Stomach smooth muscle (tissue), 2 donors: ENCODE measurements at regions not wholly inside any gene's neighbourhood (a gene's known extent, or its start where the extent isn't known, plus 50 kb on each side); places are given as distances from the start of the nearest gene placed in this dataset.
"Not testable (repeated sequence)": the region's sequence is repeated elsewhere in the genome, so short reads cannot be mapped to it uniquely, and the experiment has no call there.

Source experiments
- H3K27ac ChIP-seq: one replicate; pipeline ENCODE4 v1.7.0; 2013; ENCODE audit warnings: mild to moderate bottlenecking, low read length, inconsistent platforms
- H3K27me3 ChIP-seq, 2 donors: one replicate each; pipeline ENCODE4 v1.7.0; 2013; ENCODE audit warnings: low read length in 2 of 2; ENCODE audit not compliant: insufficient read depth in 2 of 2, control insufficient read depth in 1 of 2
- H3K36me3 ChIP-seq, 2 donors: one replicate each; pipeline ENCODE4 v1.7.0; 2013; ENCODE audit warnings: low read length in 2 of 2; ENCODE audit not compliant: control insufficient read depth in 2 of 2, insufficient read depth in 2 of 2
- H3K4me1 ChIP-seq: one replicate; pipeline ENCODE4 v1.7.0; 2013; ENCODE audit warnings: low read length; ENCODE audit not compliant: control insufficient read depth, insufficient read depth
- H3K4me3 ChIP-seq, 2 donors: one replicate each; pipeline ENCODE4 v1.7.0; 2013; ENCODE audit warnings: low read length in 2 of 2
- H3K9ac ChIP-seq, 2 donors: one replicate each; pipeline ENCODE4 v1.7.0; 2013; ENCODE audit warnings: low read length in 2 of 2, mild to moderate bottlenecking in 1 of 2
- H3K9me3 ChIP-seq, 2 donors: one replicate each; pipeline ENCODE4 v1.7.0; 2013; ENCODE audit warnings: low read length in 2 of 2; ENCODE audit not compliant: control insufficient read depth in 2 of 2
- donor health status: healthy.
- donor health status: Pancreatic carcinoma.

DNA sequence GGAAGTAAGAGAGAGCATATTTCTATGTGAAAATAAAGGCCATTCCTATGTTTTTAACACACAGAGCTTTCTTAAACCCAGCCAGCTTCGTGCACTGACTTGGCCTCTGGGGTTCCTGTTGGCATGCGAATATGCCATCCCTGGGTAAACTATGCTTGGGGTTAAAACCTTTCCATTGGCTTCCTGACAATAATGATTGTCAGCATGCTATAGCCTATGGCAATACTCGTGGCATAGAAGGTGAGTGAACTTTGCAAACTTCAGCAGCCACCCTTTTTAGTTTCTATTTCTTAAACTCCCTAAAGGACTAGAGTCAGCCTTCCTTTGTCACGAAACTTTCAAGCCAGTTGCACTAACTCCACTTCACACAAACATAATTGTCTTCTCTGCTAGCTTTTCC, 148.4 kb upstream of the RGS6 start:
- no peak overlapping the region for H3K9ac ChIP-seq
- no peak overlapping the region for H3K27ac ChIP-seq
- H3K9me3 ChIP-seq, result no peaks in the 10 kb centered on the region
- H3K4me1 ChIP-seq, result no peaks in the 10 kb centered on the region
- H3K36me3 ChIP-seq, result no peaks in the 10 kb centered on the region
- no peaks in the 10 kb centered on the region for H3K27me3 ChIP-seq
- H3K4me3 ChIP-seq, result no peak overlapping the region

DNA sequence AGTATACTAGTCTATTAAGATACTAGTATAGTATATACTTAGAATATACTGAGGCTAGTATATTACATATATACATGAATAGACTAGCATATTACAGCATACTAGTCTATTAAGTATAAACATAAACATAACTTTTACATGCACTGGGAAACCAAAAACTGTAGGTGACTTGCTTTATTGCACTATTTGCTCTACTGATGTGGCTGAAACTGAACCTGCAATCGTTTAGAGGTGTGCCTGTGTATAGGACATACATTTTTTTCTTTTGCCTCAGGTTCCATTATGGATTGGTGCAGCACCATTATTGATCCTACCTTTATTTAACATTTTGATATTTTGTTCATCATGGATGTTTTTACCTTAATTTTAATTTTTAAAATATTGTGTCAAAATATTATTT, 143.2 kb upstream of the RGS6 start:
- H3K27ac ChIP-seq, result no peak overlapping the region
- no peaks in the 10 kb centered on the region for H3K36me3 ChIP-seq
- H3K27me3 ChIP-seq, result no peaks in the 10 kb centered on the region
- no peak overlapping the region for H3K9ac ChIP-seq
- no peaks in the 10 kb centered on the region for H3K9me3 ChIP-seq
- H3K4me1 ChIP-seq, result no peaks in the 10 kb centered on the region
- H3K4me3 ChIP-seq, result no peak overlapping the region

GRCh38 chr14:71799841-71800240, 132.4 kb upstream of the RGS6 start:
- no peaks in the 10 kb centered on the region for H3K4me1 ChIP-seq
- no peak overlapping the region for H3K27ac ChIP-seq

GRCh38 chr14:71800878-71801277, 131.4 kb upstream of the RGS6 start:
- no peak overlapping the region for H3K27ac ChIP-seq
- H3K36me3 ChIP-seq, result no peaks in the 10 kb centered on the region
- no peak overlapping the region for H3K4me3 ChIP-seq
- H3K9me3 ChIP-seq, result no peaks in the 10 kb centered on the region
- no peaks in the 10 kb centered on the region for H3K27me3 ChIP-seq
- no peak overlapping the region for H3K9ac ChIP-seq
- H3K4me1 ChIP-seq, result no peaks in the 10 kb centered on the region

More at GRCh38 chr14:71799841-71800240, 132.4 kb upstream of the RGS6 start:
- H3K27me3 ChIP-seq, result no peaks in the 10 kb centered on the region
- H3K9ac ChIP-seq, result no peak overlapping the region
- H3K4me3 ChIP-seq, result no peak overlapping the region
- no peaks in the 10 kb centered on the region for H3K36me3 ChIP-seq
- no peaks in the 10 kb centered on the region for H3K9me3 ChIP-seq

DNA sequence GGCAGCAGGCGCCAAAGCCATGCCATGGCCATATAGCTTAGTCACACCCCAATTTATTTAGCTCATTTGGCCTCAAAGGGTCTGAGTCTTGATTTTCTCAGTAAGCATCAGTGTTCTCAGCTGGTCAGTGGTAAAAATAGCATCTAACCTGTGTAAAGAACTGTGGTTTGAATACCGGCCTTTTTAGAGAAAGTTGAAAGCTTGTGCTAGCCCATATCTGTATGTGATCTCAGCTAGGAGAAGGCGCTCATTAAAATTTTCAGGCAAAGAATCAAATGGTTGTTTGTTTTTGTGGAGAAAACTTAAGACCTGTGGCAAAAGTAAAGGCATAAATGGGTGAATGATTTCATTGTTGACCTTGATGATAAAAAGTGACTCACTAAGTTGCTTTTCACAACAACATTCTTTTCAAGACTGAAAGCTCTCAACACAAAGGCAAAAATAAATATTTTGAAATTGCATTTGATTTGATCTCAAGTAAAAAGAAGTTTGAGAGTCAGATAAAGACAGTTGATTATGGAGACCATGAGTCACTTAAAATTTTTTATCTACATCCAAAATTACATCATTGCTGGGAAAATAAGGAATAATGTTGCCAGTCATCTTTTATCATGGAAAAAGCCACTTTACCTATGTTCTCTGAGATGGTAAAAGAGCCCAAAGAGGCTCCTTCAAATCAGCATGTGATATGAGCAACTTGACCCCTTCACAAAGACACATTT, 128.5 kb upstream of the RGS6 start:
- Histone ChIP-seq H3K27ac (no peak overlapping the region), H3K4me1 (no peaks in the 10 kb centered on the region), H3K9ac (no peak overlapping the region), H3K4me3 (no peak overlapping the region), H3K36me3 (no peaks in the 10 kb centered on the region), H3K27me3 (no peaks in the 10 kb centered on the region), H3K9me3 (no peaks in the 10 kb centered on the region)

DNA sequence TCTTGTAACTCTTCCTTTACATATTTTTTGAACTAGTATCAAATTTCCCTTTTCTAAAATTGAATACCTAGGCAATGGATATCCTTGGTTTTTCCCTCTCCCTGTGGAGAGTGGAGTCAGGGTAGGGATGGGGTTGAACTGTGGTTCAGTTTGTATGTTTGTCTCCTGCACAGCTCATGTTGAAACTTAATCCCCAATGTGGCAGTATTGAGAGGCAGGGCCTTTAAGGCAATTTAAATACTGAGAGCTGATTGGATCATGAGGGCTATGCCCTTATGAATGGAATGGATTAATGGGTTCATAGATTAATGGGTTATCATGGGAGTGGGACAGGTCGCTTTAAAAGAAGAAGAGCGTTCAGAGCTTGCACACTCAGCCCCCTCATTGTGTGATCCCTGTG, 127.2 kb upstream of the RGS6 start:
- no peak overlapping the region for H3K27ac ChIP-seq
- H3K9ac ChIP-seq, result no peak overlapping the region
- H3K4me1 ChIP-seq, result no peaks in the 10 kb centered on the region
- no peaks in the 10 kb centered on the region for H3K27me3 ChIP-seq
- H3K9me3 ChIP-seq, result no peaks in the 10 kb centered on the region
- H3K36me3 ChIP-seq, result no peaks in the 10 kb centered on the region
- no peak overlapping the region for H3K4me3 ChIP-seq

GRCh38 chr14:71807049-71807448, 125.2 kb upstream of the RGS6 start:
- not testable (repeated sequence) for H3K4me3 ChIP-seq, H3K36me3 ChIP-seq, H3K9ac ChIP-seq, H3K4me1 ChIP-seq, H3K27ac ChIP-seq, H3K27me3 ChIP-seq, H3K9me3 ChIP-seq

GRCh38 chr14:71810800-71811199, 121.4 kb upstream of the RGS6 start:
- not testable (repeated sequence) for H3K9ac ChIP-seq, H3K4me1 ChIP-seq, H3K27me3 ChIP-seq, H3K9me3 ChIP-seq, H3K27ac ChIP-seq, H3K4me3 ChIP-seq, H3K36me3 ChIP-seq

DNA sequence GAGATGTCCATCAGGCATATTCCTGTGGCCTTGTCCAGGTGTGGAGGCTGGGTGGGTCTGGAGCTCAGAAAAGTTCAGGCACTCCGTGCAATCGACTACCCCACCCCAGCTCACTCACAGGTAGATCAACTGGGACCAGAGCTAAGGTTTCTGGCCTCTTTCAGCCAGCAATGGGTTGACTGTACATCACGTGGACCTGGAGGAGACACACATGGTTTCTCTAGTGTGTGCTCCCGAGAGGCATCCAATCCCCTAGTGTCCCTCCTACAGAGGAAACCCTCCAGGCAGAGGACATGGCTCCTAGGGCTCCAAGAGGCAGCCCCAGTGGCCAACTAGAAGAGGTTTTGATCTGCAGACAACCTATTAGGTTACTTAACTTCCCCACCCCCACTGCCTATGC, 119.5 kb upstream of the RGS6 start:
- Histone ChIP-seq H3K4me3 (no peak overlapping the region), H3K4me1 (no peaks in the 10 kb centered on the region), H3K9ac (no peak overlapping the region), H3K27ac (no peak overlapping the region), H3K9me3 (no peaks in the 10 kb centered on the region), H3K36me3 (no peaks in the 10 kb centered on the region), H3K27me3 (no peaks in the 10 kb centered on the region)

GRCh38 chr14:71815110-71815509, 117.1 kb upstream of the RGS6 start:
- no peak overlapping the region for H3K4me3 ChIP-seq
- H3K4me1 ChIP-seq, result no peaks in the 10 kb centered on the region
- H3K36me3 ChIP-seq, result no peaks in the 10 kb centered on the region
- no peak overlapping the region for H3K27ac ChIP-seq
- no peak overlapping the region for H3K9ac ChIP-seq
- no peaks in the 10 kb centered on the region for H3K9me3 ChIP-seq
- no peaks in the 10 kb centered on the region for H3K27me3 ChIP-seq

DNA sequence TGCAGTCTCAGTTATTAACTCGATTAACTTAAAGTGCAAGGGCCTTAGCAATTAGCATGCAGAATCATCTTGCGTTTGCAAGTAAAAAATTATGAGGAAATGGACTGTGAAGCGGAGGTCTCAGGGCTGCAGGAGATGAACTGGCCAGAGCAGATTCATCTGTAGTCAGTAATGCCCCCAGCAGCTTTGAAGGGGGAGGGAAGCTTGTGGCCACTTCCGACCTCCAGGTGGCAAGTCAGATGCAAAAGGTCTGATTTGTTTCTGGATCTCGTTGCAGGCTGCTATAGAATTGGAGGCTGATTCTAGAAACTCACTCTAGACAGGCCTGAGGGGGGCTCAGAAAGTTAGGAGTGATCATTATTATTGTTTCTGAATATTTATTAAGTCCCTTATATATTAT, 107.4 kb upstream of the RGS6 start:
- Histone ChIP-seq H3K36me3 (no peaks in the 10 kb centered on the region), H3K27ac (no peak overlapping the region), H3K9me3 (no peaks in the 10 kb centered on the region), H3K27me3 (no peaks in the 10 kb centered on the region), H3K9ac (no peak overlapping the region), H3K4me1 (no peaks in the 10 kb centered on the region), H3K4me3 (no peak overlapping the region)
